GM12875 (cell line): ENCODE measurements at regions not wholly inside any gene's neighbourhood (a gene's known extent, or its start where the extent isn't known, plus 50 kb on each side); places are given as distances from the start of the nearest gene placed in this dataset.

Experiments used
- H3K4me3 ChIP-seq: one replicate; pipeline ENCODE4 v1.5.1; 2011; ENCODE audit warnings: low read depth, low read length, control low read depth
- TF ChIP-seq, protein P1 (sequence below): IDR thresholded peaks from 2 replicates; pipeline ENCODE4 v1.5.1; 2011; ENCODE audit warnings: low read depth, mild to moderate bottlenecking, control low read depth, inconsistent platforms, low read length, moderate library complexity, borderline replicate concordance; ENCODE audit not compliant: insufficient read depth

DNA sequence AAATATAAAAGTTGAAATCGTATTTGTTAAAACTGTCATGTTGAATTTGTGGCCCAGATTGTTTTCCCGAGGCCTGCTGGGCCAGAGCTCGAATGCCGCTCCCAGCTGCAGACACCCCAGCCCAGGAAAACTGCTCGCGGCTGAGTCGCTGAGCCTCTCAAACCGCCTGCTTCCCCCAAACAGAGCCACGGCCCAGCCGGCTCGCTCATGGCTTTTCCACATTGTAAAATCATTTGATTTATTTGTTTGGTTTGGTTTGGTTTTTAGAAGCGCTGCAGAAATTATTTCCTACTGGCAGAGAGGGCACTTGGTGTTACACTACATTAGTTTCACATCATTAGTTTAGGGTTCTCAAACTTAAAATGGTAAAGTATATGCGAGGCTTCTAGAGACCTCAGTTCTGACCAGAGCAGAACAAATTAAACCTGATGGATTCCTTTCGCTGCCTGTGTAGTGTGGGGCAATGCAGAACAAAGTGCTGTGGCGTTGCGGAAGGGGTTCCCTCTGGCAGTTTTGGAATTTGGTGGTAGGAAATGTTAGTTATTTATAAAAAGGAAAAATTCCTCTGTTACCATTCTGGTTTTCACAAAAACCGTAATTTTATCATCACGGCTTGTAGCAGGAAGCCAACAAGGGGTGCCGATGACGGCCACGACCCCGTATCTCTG lies 156.5 kb upstream of the PITX1 start:
- TF ChIP-seq, protein P1, sequence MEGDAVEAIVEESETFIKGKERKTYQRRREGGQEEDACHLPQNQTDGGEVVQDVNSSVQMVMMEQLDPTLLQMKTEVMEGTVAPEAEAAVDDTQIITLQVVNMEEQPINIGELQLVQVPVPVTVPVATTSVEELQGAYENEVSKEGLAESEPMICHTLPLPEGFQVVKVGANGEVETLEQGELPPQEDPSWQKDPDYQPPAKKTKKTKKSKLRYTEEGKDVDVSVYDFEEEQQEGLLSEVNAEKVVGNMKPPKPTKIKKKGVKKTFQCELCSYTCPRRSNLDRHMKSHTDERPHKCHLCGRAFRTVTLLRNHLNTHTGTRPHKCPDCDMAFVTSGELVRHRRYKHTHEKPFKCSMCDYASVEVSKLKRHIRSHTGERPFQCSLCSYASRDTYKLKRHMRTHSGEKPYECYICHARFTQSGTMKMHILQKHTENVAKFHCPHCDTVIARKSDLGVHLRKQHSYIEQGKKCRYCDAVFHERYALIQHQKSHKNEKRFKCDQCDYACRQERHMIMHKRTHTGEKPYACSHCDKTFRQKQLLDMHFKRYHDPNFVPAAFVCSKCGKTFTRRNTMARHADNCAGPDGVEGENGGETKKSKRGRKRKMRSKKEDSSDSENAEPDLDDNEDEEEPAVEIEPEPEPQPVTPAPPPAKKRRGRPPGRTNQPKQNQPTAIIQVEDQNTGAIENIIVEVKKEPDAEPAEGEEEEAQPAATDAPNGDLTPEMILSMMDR, result no peak
- H3K4me3 ChIP-seq, result no peak overlapping the region

DNA sequence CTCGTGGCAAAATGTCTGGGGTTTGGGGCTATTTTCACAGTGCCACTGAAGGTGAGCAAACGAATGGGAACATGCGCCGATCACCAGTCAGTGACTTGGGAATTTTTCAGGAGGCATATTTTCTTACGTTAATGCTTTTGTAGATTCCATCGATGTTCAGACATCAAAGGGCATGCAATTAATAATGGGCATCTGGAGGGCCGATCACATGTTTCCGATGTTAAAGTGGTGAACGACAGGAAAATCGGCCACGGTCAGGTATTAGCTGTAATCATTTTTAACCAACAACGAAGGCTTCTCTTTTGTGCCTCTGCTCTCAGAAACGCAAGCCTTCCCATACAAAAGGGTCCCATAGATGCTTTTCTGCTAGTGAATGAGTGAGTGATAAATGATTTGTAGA lies 155.0 kb upstream of the PITX1 start:
- TF ChIP-seq, protein P1, result no peak
- H3K4me3 ChIP-seq, result no peak overlapping the region

DNA sequence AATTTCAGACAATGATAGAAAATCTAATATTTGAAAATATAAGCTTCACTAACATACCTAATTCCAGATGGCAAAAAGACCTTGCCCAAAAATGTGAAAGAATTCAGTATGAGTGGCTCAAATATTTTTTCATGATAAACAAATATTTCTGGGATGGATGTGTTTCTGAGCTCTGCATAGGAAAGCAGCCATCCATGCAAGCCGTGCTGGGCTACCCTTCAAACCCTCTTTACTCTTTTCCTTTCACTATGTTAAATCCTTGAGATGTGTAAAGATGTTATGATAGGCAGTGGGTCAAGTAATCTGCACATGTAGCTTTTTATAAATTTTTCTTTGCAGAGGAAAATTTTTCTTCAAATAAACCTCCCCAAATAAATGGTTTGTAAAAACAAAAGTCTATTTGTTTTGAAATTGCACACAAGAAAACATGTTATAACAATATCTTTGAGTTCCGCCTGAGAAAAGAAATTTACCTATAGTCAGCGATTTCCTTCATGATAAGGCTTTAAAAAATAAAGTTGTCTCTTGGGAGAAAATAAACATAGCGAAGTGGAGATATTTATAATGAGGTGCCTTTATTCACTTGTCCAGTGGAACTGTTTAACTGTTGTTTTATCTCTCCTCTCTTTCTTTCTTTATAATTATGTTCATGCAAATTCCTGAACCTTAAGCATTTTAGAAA lies 154.3 kb upstream of the PITX1 start:
- TF ChIP-seq, protein P1, result no peak
- H3K4me3 ChIP-seq, result no peak overlapping the region

DNA sequence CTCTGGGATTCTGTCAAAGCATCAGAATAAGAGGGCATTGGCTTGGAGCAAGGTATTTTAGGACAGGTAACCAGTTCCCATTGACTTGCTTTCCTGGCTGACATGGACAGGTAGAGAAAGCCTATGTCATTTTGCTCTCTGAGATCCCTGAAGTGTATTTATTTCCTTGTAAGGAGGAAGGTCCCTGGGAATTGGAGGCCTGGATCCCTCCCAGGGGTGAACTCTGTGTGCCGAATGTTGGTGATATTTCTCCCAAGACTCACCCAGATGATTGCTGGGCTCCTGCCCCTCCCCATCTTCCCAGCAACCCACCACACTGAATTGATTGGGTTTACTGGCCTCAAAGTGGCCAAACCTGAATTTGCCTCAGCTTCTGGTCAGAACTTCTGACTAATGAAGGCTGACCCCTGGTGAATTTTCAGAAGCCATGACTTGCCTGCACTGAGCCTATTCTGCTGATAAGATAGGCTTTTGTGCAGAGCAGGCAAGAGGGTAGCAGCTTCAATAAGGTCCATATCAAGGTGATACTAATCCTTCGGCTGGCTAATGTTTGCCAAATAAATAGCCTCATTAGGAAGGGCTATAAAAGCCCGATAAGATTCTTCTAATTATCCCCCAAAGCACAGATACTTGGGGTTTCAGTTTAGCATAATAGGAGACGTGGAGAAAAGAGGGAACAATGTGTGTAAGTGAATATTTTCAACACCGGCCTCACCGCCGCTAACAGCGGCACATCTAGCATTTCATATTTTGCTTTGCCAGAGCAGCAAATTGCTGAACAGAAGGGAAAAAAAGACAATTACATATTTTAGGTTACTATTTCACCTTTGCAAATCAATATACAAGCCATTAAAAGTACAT lies 152.9 kb upstream of the PITX1 start:
- TF ChIP-seq, protein P1, result no peak
- H3K4me3 ChIP-seq, result no peak overlapping the region

DNA sequence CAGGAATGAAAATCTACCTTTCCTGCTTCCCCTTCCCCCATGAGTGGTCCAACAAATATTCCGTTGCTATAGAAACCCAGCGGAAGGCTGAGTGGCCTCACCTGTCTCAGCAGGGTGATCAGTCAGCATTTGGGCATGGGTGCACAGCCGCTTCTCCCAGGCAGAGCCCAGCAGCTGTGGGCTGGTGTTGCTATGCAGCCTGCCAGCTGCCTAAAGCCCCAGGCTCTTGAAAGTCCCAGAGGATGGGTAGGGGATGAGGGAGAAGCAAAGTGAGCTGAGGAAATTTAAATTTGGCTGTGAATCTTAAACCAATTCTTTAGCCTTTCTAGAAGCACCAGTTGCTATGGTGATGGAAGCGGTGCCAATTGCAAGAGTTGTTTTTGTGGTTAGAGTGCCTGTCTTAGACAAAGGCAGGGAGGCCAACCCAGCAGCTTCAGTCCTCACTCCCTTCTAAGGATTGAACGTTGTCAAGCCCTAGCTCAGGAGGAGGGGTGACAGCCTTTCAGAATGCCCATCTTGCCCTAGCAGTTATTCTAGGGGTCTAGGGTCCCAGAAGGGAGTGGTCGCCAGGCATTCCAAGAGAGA lies 151.5 kb upstream of the PITX1 start:
- no peak overlapping the region for H3K4me3 ChIP-seq

DNA sequence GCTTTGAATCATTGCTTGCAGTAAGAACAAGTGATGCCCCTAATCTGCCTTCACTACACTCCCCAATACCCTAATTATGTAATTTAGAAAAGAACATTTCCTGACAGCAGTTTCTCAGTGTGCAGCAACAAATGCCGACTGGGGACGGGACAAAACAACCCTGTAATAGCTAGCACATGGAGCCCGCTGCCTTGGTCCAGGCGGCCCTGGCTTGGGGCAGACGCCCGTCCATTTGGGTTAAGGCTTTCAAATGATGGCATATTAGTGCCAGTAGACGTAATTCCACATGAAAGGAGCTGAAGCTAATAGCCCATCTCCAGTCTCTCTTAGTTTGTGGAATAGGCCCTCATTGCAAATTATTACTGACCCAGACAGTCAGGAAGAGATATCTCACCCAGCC lies 150.6 kb upstream of the PITX1 start:
- TF ChIP-seq, protein P1, result no peak
- H3K4me3 ChIP-seq, result no peak overlapping the region

More for the DNA sequence above, 151.5 kb upstream of the PITX1 start:
- TF ChIP-seq, protein P1, result no peak
